Lower leg skin (tissue), 4 donors: ENCODE measurements at regions not wholly inside any gene's neighbourhood (a gene's known extent, or its start where the extent isn't known, plus 50 kb on each side); places are given as distances from the start of the nearest gene placed in this dataset.

Source experiments
- DNase-seq, 2 donors: peaks; one replicate each; pipeline ENCODE4 v3.0.0-alpha.2; 2019; ENCODE audit warnings: low spot score in 2 of 2
- H3K4me3 ChIP-seq: fragments of 200-600 bp; sonication (generic); 2 replicates; pipeline ENCODE4 v1.5.1; 2017; ENCODE audit warnings: mild to moderate bottlenecking, low read depth; ENCODE audit not compliant: poor library complexity, severe bottlenecking
- CTCF ChIP-seq, 3 donors: fragments of 450-650 bp; IDR thresholded peaks; one replicate each; pipeline ENCODE4 v1.5.1; 2016; ENCODE audit warnings: antibody characterized with exemption in 3 of 3, mild to moderate bottlenecking in 3 of 3, moderate library complexity in 2 of 3
- POLR2A ChIP-seq, 2 donors: fragments of 450-650 bp; IDR thresholded peaks; one replicate each; pipeline ENCODE4 v1.6.1; 2016 to 2017; ENCODE audit warnings: antibody characterized with exemption in 2 of 2, mild to moderate bottlenecking in 1 of 2, moderate library complexity in 1 of 2
- WGBS, 2 donors: methylation state at CpG; one replicate each; pipeline ENCODE4 v1.1.5; 2018; 5-methylcytosine and 5-hydroxymethylcytosine counted together
- intact Hi-C: fragments of 100-400 bp; cut with DNase I; formaldehyde crosslinking; loops from one replicate; pipeline ENCODE4 v1.15.0; 2023; ENCODE audit warnings: low total_unique reads

GRCh38 chr7:156026603-156027002, 214.3 kb upstream of the SHH start:
- no peak for TF ChIP-seq POLR2A (IDR thresholded peaks at IDR 0.05)
- no peak overlapping the region for H3K4me3 ChIP-seq
- peak in 1 of 2 donors; percentile 71 for DNase-seq
- intact Hi-C loops, result no loop called here
- 59 to 69% methylated on average over 12 of the region's 12 CpGs for WGBS, 2 donors

GRCh38 chr7:156026076-156026600, 213.9 kb upstream of the SHH start:
- 78 to 86% methylated on average over 10 of the region's 10 CpGs for WGBS, 2 donors
- H3K4me3 ChIP-seq, result no peak overlapping the region
- TF ChIP-seq CTCF (IDR thresholded peaks at IDR 0.05) (no peak), POLR2A (IDR thresholded peaks at IDR 0.05) (no peak)
- intact Hi-C loops, result no loop called here
- DNase-seq, result no peak

- 84 to 85% methylated on average over 6 of the region's 6 CpGs for WGBS, 2 donors
- no peak overlapping the region for H3K4me3 ChIP-seq
- TF ChIP-seq CTCF (IDR thresholded peaks at IDR 0.05), result no peak
- no peak for TF ChIP-seq POLR2A (IDR thresholded peaks at IDR 0.05)
- no peak for DNase-seq
- intact Hi-C loops, result no loop called here
Observed at GRCh38 chr7:156025675-156026074, 213.4 kb upstream of the SHH start.

GRCh38 chr7:156024201-156024600, 211.9 kb upstream of the SHH start:
- DNase-seq, result no peak
- TF ChIP-seq CTCF (IDR thresholded peaks at IDR 0.05) (no peak), POLR2A (IDR thresholded peaks at IDR 0.05) (no peak)
- H3K4me3 ChIP-seq, result no peak overlapping the region
- WGBS, 2 donors, result 84 to 91% methylated on average over 7 of the region's 7 CpGs
- intact Hi-C loops, result no loop called here

GRCh38 chr7:156022483-156023459, 210.5 kb upstream of the SHH start:
- intact Hi-C loops, result no loop called here
- H3K4me3 ChIP-seq, result no peak overlapping the region
- DNase-seq, result peak in 1 of 2 donors; percentile 62
- 86 to 88% methylated on average over 26 of the region's 26 CpGs for WGBS, 2 donors
- TF ChIP-seq CTCF (IDR thresholded peaks at IDR 0.05) (no peak), POLR2A (IDR thresholded peaks at IDR 0.05) (no peak)

GRCh38 chr7:156021471-156021870, 209.2 kb upstream of the SHH start:
- TF ChIP-seq POLR2A (IDR thresholded peaks at IDR 0.05), result no peak
- TF ChIP-seq CTCF (IDR thresholded peaks at IDR 0.05), result no peak
- intact Hi-C loops, result no loop called here
- peak in 1 of 2 donors; percentile 79 for DNase-seq
- WGBS, 2 donors, result 62 to 73% methylated on average over 9 of the region's 9 CpGs
- H3K4me3 ChIP-seq, result no peak overlapping the region
